AG10803 (cell line): ENCODE measurements at regions not wholly inside any gene's neighbourhood (a gene's known extent, or its start where the extent isn't known, plus 50 kb on each side); places are given as distances from the start of the nearest gene placed in this dataset.
A peak's percentile ranks its signal among the peaks of the same experiment; 100 is the strongest.
"Not testable (repeated sequence)": the region's sequence is repeated elsewhere in the genome, so short reads cannot be mapped to it uniquely, and the experiment has no call there.

Experiments
- DNase-seq: peaks from one replicate; pipeline ENCODE4 v3.0.0; 2010; ENCODE audit warnings: low read depth
- H3K4me3 ChIP-seq: 2 replicates; pipeline ENCODE4 v1.5.1; 2011; ENCODE audit warnings: mild to moderate bottlenecking, low read length, control low read depth
- CTCF ChIP-seq: conservative IDR thresholded peaks from 2 replicates; pipeline ENCODE4 v1.5.1; 2011; ENCODE audit warnings: mild to moderate bottlenecking, low read length, control low read depth, inconsistent platforms

- H3K4me3 ChIP-seq: no peak overlapping the region
- TF ChIP-seq CTCF: no peak
- no peak for DNase-seq
These were observed 274.5 kb downstream of the TSN start for GRCh38 chr2:122029945-122030344.

DNA sequence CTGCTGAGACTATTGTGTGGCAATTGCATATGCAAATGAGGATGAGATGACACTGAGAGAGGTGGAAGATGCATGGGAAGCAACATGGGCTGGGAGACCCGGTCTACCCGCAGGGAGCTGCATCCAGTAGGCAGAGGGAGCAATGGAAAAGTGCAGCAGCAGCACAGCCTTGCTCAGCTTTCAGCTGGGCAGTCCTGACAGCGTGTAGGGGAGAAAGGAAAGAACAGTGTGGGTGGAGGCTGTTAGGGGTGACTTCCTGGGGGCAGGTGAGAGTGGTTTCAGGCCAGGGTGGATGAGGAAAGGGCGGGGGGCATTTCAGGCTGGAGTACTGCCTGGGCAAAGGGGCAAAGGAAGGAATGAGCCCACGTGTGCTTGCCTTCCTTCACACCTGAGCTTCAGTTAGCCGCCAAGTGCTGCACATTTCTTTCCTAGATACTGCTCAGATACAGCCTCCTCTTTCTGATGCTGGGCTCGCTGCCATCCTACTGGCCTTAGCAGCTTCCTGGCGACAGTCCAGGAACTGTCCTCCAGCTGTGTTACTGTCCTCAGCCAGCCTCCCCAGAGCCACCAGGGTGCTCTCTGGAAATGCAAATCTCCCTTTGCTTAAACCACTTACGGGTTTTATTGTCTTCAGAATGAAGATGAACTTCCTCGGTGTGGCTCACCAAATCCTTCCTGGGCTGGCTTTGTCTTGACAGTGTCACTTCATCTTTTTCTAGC lies 276.3 kb downstream of the TSN start:
- peak; percentile 18 for DNase-seq
- no peak overlapping the region for H3K4me3 ChIP-seq
- TF ChIP-seq CTCF: no peak

GRCh38 chr2:122032264-122032645 lies 276.8 kb downstream of the TSN start:
- no peak for TF ChIP-seq CTCF
- H3K4me3 ChIP-seq: no peak overlapping the region
- DNase-seq: no peak

DNA sequence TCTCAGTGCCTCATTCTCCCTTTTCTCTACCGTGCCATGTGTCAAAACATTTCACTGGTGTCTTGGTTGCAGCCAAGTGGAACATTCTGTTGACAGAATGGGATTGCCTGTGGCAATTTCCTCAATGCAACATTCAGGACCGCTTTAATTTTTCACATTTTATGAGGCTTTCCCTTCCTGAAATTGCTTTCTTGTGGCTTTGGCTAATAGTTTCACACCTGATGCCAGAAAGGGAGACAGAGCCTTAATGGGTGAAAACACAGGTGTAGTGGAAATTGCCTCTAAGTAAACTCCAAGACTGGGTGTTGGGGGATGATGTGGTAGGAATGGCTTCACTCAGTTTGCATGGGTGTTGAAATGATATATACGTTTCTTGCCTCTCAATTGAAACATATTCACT lies 278.3 kb downstream of the TSN start:
- TF ChIP-seq CTCF: no peak
- H3K4me3 ChIP-seq: no peak overlapping the region
- DNase-seq: no peak

- DNase-seq: no peak
- no peak for TF ChIP-seq CTCF
- H3K4me3 ChIP-seq: no peak overlapping the region
These were observed 278.9 kb downstream of the TSN start for GRCh38 chr2:122034344-122034743.

DNA sequence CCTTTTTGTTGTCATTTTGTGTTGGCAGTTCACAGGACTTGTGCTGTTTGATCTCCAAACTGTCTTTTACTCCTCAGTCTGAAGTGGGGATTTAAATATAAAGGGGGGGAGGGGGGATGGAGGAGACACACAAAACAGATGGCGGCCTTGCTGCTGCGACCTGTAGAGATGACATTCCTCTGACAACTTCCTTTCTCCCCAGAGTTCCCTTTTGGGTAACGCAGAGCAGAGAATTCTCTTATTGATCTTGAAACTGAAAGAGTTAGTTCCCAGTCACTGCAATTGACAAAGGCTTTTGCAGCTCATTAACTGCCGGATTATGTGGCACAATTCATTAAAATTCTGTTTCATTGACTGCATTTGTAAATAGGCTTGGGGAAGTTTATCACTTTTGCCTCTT lies 279.3 kb downstream of the TSN start:
- DNase-seq: no peak
- no peak for TF ChIP-seq CTCF
- no peak overlapping the region for H3K4me3 ChIP-seq

DNA sequence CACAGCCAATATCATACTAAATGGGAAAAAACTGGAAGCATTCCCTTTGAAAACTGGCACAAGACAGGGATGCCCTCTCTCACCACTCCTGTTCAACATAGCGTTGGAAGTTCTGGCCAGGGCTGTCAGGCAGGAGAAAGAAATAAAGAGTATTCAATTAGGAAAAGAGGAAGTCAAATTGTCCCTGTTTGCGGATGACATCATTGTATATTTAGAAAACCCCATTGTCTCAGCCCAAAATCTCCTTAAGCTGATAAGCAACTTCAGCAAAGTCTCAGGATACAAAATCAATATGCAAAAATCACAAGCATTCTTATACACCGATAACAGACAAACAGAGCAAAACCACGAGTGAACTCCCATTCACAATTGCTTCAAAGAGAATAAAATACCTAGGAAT lies 283.4 kb downstream of the TSN start:
- H3K4me3 ChIP-seq, DNase-seq: not testable (repeated sequence)

DNA sequence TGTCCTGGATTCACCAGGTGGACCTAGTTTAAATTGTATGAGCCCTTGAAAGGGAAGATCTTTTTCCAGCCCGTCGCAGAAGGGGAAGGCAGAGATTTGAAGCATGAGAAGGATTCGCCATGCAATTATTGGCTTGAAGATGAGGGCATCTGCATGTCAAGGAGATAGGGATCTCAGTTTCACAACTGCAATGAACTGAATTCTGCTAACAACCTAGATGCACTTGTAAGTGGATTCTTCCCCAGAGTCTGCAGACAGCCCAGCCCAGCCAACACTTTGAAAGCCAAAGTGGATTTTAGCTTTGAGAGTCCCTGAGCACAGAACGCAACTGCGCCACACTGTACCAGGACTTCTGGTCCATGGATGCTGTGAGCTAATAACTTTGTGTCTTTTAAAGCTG lies 286.0 kb downstream of the TSN start:
- no peak for DNase-seq
- TF ChIP-seq CTCF: no peak
- no peak overlapping the region for H3K4me3 ChIP-seq

GRCh38 chr2:122051659-122052058 lies 296.2 kb downstream of the TSN start:
- not testable (repeated sequence) for DNase-seq, H3K4me3 ChIP-seq
